ENCODE measurements at regions not wholly inside any gene's neighbourhood (a gene's known extent, or its start where the extent isn't known, plus 50 kb on each side); places are given as distances from the start of the nearest gene placed in this dataset.

GRCh38 chr1:79568411-79568810 lies 561.9 kb upstream of the ADGRL4 start:
- H3K4me3 ChIP-seq (replicated peaks; ENCODE audit: low read depth, low read length): no peak overlapping the region
- TF ChIP-seq, protein P1, sequence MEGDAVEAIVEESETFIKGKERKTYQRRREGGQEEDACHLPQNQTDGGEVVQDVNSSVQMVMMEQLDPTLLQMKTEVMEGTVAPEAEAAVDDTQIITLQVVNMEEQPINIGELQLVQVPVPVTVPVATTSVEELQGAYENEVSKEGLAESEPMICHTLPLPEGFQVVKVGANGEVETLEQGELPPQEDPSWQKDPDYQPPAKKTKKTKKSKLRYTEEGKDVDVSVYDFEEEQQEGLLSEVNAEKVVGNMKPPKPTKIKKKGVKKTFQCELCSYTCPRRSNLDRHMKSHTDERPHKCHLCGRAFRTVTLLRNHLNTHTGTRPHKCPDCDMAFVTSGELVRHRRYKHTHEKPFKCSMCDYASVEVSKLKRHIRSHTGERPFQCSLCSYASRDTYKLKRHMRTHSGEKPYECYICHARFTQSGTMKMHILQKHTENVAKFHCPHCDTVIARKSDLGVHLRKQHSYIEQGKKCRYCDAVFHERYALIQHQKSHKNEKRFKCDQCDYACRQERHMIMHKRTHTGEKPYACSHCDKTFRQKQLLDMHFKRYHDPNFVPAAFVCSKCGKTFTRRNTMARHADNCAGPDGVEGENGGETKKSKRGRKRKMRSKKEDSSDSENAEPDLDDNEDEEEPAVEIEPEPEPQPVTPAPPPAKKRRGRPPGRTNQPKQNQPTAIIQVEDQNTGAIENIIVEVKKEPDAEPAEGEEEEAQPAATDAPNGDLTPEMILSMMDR (IDR thresholded peaks at IDR 0.05; ENCODE audit: insufficient read depth, low read length, poor library complexity, severe bottlenecking): no peak
- H3K27me3 ChIP-seq (replicated peaks; ENCODE audit: control insufficient read depth, insufficient read depth, low read length): no peaks in the 10 kb centered on the region
- H3K36me3 ChIP-seq (ENCODE audit: control insufficient read depth, insufficient read depth, low read length): no peaks in the 10 kb centered on the region
- no peak for DNase-seq (ENCODE audit: extremely low read depth, insufficient read length)

DNA sequence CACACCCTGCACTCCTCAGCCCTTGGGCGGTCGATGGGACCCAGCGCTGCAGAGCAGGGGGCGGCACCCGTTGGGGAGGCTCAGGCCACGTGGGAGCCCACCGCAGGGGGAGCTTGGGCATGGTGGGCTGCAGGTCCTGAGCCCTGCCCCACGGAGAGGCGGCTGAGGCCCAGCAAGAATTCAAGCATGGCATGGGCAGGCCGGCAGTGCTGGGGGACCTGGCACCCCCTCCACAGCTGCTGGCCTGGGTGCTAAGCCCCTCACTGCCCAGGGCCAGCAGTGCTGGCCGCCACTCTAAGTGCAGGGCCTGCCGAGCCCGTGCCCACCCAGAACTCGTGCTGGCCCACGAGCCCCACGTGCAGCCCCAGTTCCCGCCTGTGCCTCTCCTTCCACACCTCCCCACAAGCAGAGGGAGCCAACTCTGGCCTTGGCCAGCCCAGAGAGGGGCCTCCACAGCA lies 555.0 kb upstream of the ADGRL4 start:
- DNase-seq (ENCODE audit: extremely low read depth, insufficient read length): no peak
- TF ChIP-seq, protein P1 (IDR thresholded peaks at IDR 0.05; ENCODE audit: insufficient read depth, low read length, poor library complexity, severe bottlenecking): no peak
- Histone ChIP-seq H3K36me3 (ENCODE audit: control insufficient read depth, insufficient read depth, low read length) (no peaks in the 10 kb centered on the region), H3K27me3 (replicated peaks; ENCODE audit: control insufficient read depth, insufficient read depth, low read length) (no peaks in the 10 kb centered on the region), H3K4me3 (replicated peaks; ENCODE audit: low read depth, low read length) (no peak overlapping the region)

DNA sequence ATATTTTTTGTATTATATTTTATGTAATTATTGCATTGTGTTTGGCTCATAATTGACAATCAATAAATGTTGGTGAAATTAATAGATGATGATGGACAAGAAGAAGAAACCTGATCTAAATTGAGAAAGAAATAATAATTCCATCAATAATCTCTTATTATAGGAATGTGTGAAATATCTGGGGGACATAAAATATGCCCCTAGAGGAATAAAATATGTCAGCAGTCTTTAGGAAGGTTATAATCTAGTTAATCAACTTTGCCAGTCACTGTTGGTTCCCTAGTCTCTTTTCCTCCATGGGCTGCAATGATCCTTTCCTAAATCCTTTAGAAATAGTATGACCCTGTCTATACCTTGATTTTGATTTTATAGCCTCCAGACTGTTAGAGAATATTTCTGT lies 549.7 kb upstream of the ADGRL4 start:
- Histone ChIP-seq H3K4me3 (replicated peaks; ENCODE audit: low read depth, low read length) (no peak overlapping the region), H3K36me3 (ENCODE audit: control insufficient read depth, insufficient read depth, low read length) (no peaks in the 10 kb centered on the region), H3K27me3 (replicated peaks; ENCODE audit: control insufficient read depth, insufficient read depth, low read length) (no peaks in the 10 kb centered on the region)
- TF ChIP-seq, protein P1 (IDR thresholded peaks at IDR 0.05; ENCODE audit: insufficient read depth, low read length, poor library complexity, severe bottlenecking): no peak
- DNase-seq (ENCODE audit: extremely low read depth, insufficient read length): no peak

GRCh38 chr1:79554688-79555087 lies 548.2 kb upstream of the ADGRL4 start:
- Histone ChIP-seq H3K36me3 (ENCODE audit: control insufficient read depth, insufficient read depth, low read length) (no peaks in the 10 kb centered on the region), H3K27me3 (replicated peaks; ENCODE audit: control insufficient read depth, insufficient read depth, low read length) (no peaks in the 10 kb centered on the region), H3K4me3 (replicated peaks; ENCODE audit: low read depth, low read length) (no peak overlapping the region)
- TF ChIP-seq, protein P1 (IDR thresholded peaks at IDR 0.05; ENCODE audit: insufficient read depth, low read length, poor library complexity, severe bottlenecking): no peak
- no peak for DNase-seq (ENCODE audit: extremely low read depth, insufficient read length)

DNA sequence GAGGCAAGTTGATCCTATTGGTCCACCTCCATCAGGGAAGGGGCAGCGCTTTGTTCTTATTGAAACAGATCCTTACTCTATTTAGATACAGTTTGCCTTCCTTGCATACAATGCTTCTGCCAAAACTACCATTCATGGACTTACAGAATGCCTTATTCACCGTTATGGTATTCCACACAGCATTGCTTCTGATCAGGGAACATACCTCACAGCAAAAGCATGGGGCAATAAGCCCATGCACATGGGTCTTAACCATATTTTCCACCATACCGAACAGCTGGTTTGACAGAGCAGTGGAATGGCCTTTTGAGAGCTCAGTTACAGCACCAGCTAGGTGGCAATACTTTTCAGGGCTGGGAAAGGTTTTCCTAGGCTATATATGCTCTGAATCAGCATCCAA lies 544.8 kb upstream of the ADGRL4 start:
- TF ChIP-seq, protein P1 (IDR thresholded peaks at IDR 0.05; ENCODE audit: insufficient read depth, low read length, poor library complexity, severe bottlenecking): no peak
- Histone ChIP-seq H3K27me3 (replicated peaks; ENCODE audit: control insufficient read depth, insufficient read depth, low read length) (no peaks in the 10 kb centered on the region), H3K36me3 (ENCODE audit: control insufficient read depth, insufficient read depth, low read length) (no peaks in the 10 kb centered on the region), H3K4me3 (replicated peaks; ENCODE audit: low read depth, low read length) (no peak overlapping the region)
- DNase-seq (ENCODE audit: extremely low read depth, insufficient read length): no peak

- Histone ChIP-seq H3K27me3 (replicated peaks; ENCODE audit: control insufficient read depth, insufficient read depth, low read length) (no peaks in the 10 kb centered on the region), H3K36me3 (ENCODE audit: control insufficient read depth, insufficient read depth, low read length) (no peaks in the 10 kb centered on the region), H3K4me3 (replicated peaks; ENCODE audit: low read depth, low read length) (no peak overlapping the region)
- no peak for DNase-seq (ENCODE audit: extremely low read depth, insufficient read length)
- TF ChIP-seq, protein P1 (IDR thresholded peaks at IDR 0.05; ENCODE audit: insufficient read depth, low read length, poor library complexity, severe bottlenecking): no peak
These were observed 543.9 kb upstream of the ADGRL4 start for GRCh38 chr1:79550402-79550801.

Data from GM06990 (cell line).